ENCODE measurements at regions not wholly inside any gene's neighbourhood (a gene's known extent, or its start where the extent isn't known, plus 50 kb on each side); places are given as distances from the start of the nearest gene placed in this dataset.

- TF ChIP-seq CTCF (optimal IDR thresholded peaks at IDR 0.05 in 1 of 3, IDR thresholded peaks at IDR 0.05 in 1 of 3, conservative IDR thresholded peaks at IDR 0.05 in 1 of 3; ENCODE audit: extremely low read depth in 1 of 3, insufficient read depth in 2 of 3, low read length in 3 of 3): peak in 2 of 3 experiments; percentile 10 to 26
- TF ChIP-seq EZH2 (IDR thresholded peaks at IDR 0.05; ENCODE audit: low read length): no peak
These were observed 103.9 kb upstream of the IFNE start for GRCh38 chr9:21585756-21586752.
